ENCODE measurements at regions not wholly inside any gene's neighbourhood (a gene's known extent, or its start where the extent isn't known, plus 50 kb on each side); places are given as distances from the start of the nearest gene placed in this dataset.

GRCh38 chr7:98514211-98515031 lies 102.7 kb upstream of the NPTX2 start:
- no peak for DNase-seq

DNA sequence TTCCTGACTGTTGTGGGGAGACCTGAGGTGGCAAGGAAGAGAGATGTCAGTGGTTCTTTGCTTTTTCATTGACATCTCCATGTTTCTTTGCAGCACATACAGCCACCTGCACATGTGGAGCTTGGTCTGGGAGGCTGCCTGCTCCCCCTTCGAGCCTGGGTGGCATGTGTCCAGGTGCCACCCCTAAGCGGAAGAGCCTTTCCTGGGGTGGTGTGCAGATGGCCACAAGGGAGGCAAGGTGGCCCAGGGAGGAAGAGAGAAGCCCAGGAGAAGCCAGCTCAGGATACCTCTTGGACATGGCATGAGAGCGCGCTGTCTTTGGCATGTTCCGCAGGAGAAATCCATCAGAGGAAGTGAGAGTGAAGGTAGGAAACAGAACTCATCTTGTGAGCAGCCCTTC lies 105.9 kb upstream of the NPTX2 start:
- DNase-seq, result no peak

- DNase-seq, result no peak
Measured at GRCh38 chr7:98509836-98510235, 107.2 kb upstream of the NPTX2 start.

DNA sequence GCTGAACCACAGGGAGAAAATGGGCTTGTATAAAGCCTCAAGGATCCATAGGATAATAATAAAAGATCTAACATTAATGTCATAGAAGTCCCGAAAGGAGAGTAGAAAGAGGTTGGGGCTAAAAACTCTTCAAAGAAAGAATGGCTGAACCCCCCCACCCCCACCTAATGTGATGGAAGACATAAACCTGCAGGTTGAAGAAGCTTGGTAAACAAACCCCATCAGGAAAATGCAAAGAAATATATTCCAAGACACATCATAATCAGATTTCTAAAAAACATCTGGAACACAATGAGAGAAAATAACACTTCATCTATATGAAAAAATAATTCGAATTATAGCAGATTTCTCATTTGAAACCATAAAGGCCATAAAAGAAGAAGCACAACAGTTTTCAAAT lies 105.6 kb upstream of the BAIAP2L1 start:
- DNase-seq, result no peak

DNA sequence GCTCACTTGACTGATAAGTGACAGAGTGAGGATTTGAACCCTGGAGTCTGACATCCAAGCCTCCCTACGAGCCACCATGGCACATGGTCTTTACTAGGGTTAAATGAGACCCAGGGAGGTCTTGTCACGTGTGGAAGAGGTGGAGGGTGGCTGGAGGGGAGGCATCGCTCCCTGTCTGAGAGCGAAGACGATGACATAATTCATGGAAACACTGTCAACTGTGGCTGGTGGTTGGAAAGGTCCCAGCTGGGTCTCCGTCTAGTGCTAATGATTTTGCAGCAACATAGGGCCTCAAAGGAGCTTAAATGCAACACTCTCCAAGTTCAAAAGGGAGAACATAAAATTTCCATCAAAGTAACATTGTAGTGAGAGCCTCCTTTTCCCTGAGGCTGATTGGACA lies 99.9 kb upstream of the BAIAP2L1 start:
- peak; percentile 40 for DNase-seq

DNA sequence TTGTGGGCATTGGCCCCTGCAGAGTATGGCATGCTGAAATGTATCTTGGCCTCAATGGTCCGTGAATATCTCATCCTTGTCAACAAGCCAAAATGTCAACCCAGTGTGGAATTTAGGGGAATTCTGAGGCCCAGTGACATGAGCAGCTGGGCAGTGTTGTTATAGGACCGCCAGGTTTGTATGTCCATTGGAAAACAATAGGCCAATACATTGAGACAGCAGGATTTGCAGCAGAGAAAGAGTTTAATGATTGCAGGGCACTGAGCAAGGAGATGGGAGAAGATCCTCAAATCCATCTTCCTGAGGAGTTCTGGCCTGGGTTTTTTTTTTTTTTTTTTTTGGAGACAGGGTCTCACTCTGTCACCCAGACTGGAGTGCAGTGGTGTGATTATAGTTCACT lies 95.7 kb upstream of the BAIAP2L1 start:
- DNase-seq, result no peak

DNA sequence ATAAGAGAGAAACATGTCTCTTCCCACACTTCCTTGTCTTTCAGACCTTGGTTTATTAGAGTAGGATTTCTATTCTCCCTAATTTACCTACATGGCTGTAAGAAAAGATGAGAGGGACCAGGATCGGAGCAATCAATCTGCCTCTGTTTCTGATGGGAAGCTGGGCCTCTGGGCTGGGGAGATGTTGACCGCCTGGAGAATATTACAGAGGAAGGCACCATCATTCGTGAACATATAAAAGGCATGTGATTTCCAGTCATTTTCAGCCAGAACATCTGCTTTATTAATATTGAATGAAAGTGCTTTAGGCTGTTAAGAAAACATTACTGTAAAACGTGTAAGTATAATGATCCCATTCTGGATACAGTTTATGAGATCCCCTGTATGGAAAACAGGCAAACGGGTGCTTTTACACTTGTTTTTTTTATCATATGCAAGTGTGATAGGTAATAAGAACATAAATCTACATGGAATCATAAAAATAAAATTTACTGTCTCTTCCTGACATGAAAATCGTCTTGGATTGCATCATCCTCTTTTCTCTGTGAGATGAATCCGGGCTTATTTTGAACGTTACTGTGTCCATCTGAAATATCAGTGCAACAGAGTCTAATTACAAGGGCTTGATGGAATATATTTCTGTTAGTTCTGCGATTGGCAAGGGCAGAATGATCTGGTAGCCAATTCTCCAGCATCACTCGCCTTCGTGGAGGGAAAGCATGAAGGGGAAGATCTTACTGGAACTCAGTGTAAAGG lies 94.5 kb upstream of the BAIAP2L1 start:
- no peak for DNase-seq

DNA sequence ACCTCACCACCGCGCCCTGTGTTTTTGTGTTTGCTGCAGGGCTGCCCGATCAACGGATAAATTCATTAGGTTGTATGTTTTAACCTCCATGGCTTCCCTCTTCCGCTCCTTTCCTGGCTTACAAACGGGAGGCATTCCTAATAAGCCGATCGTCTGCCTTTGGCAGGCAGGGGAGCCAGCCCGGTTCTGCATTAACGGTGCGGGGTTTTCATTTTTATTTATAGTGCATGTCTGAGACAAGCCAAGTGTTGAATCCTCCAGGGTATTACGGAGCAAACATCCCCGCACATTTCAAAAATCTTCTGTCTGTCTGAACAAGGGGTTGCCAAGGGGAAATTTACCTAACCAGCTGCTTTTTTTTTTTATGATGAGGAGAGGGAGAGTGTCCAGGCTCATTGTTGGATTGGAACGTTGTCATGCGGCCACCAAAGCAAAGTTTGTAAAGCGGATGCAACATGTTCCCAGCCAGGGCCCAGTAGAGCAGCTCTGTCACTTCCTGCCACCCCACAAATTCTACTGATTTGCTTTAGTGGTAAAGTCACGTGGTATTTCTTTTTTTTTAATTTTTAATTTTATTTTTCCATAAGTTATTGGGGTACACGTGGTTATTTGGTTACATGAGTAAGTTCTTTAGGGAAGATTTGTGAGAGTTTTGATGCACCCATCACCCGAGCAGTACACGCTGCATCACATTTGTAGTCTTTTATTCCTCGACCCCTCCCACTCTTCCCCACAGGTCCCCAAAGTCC lies 92.3 kb upstream of the BAIAP2L1 start:
- DNase-seq, result no peak

- no peak for DNase-seq
Measured at GRCh38 chr7:98488167-98488566, 87.3 kb upstream of the BAIAP2L1 start.

DNA sequence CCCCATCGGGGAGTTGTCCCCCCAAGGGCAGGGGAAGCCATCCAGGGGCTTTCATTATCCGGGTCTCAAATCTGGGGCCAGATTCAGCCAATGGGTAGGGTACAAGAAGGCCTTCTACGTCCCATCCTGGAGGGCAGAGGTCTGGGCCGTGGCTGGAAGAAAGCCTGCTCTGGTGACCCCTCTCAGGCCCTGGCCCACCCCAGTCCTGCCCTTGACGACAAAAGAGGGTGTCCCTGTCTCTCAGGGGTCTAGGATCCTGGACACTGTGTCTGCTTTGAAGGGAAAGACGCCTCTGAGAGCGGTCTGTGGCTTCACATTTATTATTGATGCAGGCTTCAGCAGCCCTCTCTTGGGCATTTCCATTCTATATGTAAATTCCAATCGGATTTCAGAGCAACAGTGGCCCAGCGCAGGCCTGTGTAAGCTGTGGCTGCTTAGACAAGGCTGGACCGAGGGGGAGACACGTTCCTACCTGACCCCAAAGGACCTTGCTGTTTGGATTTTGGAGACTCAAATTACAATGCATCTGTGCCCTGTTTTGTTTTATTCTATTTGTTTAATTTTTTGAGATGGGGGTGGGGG lies 83.2 kb upstream of the BAIAP2L1 start:
- DNase-seq, result peak; percentile 49

- DNase-seq, result peak; percentile 38
Measured at GRCh38 chr7:98483276-98483963, 82.5 kb upstream of the BAIAP2L1 start.

- DNase-seq, result no peak
Measured at GRCh38 chr7:98479318-98479717, 78.4 kb upstream of the BAIAP2L1 start.

GRCh38 chr7:98475352-98475751 lies 74.5 kb upstream of the BAIAP2L1 start:
- no peak for DNase-seq

- no peak for DNase-seq
Measured at GRCh38 chr7:98474558-98474957, 73.7 kb upstream of the BAIAP2L1 start.

DNA sequence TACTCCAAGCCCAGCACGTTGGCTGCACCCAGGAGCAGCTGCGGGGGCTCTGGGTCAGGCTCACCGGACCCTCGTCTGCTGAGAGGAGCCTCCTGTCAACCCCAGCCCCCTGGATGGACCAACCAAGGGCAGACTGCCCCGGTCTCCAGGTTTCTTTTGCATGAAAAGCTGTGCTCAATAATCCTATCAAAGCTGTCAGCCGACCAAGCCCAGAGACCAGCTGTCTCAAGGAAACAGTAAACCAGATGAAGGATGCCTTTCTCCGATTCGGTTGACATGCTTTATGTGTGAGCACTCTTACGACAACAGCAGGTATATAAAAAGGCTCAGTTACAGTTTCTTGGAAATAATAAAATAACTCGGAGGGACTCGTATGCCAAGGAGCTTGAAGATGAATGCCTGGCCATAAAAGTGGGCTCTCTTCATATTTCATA lies 71.6 kb upstream of the BAIAP2L1 start:
- DNase-seq, result peak; percentile 28

GRCh38 chr7:98470485-98471240 lies 69.8 kb upstream of the BAIAP2L1 start:
- DNase-seq, result peak; percentile 68

GRCh38 chr7:98469088-98469487 lies 68.2 kb upstream of the BAIAP2L1 start:
- no peak for DNase-seq

GRCh38 chr7:98467570-98468312 lies 66.9 kb upstream of the BAIAP2L1 start:
- DNase-seq, result no peak

DNA sequence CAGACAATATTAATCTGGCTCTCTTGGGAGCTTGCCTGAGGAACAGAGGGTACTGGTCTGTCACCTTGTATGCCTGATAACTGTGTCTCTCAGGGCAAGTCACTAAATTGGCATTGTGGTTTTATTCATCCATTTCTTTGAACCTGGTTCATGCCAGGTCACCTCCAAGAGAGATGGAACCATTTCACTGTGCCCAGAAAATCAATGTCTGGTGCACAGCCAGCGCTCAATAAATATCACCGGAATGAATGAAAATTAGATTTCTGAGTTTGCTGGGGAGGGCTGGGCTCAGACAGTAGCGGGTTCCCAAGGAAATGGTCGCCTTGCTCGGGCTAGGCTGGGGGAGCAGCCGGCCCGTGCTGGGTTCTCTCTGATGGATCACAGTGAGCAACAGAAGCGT lies 64.1 kb upstream of the BAIAP2L1 start:
- no peak for DNase-seq

GRCh38 chr7:98464558-98464940 lies 63.7 kb upstream of the BAIAP2L1 start:
- DNase-seq, result no peak
